Calu3 (cell line): ENCODE measurements at regions not wholly inside any gene's neighbourhood (a gene's known extent, or its start where the extent isn't known, plus 50 kb on each side); places are given as distances from the start of the nearest gene placed in this dataset.

Experiments
- BruUV-seq: library from RNA; stranded (reverse); fragments of 400-500 nt; replicated peaks from 2 replicates; lab custom pipeline; 2021; lab: Mats Ljungman, UMichigan
- CTCF ChIA-PET: fragments of 300-600 bp; sonication (Branson Sonifier 250); formaldehyde crosslinking; loops from one replicate; lab custom pipeline; 2022; ENCODE audit warnings: antibody characterized with exemption; lab: Charles Lee
- DNase-seq: peaks from one replicate; pipeline ENCODE4 v3.0.0; 2022
- H3K27ac Mint-ChIP-seq: one replicate; pipeline ENCODE4 v1.8.0; 2022; ENCODE audit warnings: mixed read lengths; ENCODE audit not compliant: unreplicated experiment
- H3K27me3 Mint-ChIP-seq: one replicate; pipeline ENCODE4 v1.8.0; 2022; ENCODE audit warnings: mixed read lengths; ENCODE audit not compliant: unreplicated experiment
- H3K36me3 Mint-ChIP-seq: one replicate; pipeline ENCODE4 v1.8.0; 2022; ENCODE audit warnings: mild to moderate bottlenecking, moderate library complexity, mixed read lengths; ENCODE audit not compliant: insufficient read depth, unreplicated experiment
- H3K4me1 Mint-ChIP-seq: one replicate; pipeline ENCODE4 v1.8.0; 2022; ENCODE audit warnings: mild to moderate bottlenecking, low read depth, mixed read lengths; ENCODE audit not compliant: unreplicated experiment
- H3K4me3 Mint-ChIP-seq: one replicate; pipeline ENCODE4 v1.8.0; 2022; ENCODE audit warnings: mild to moderate bottlenecking, low read depth, moderate library complexity, mixed read lengths; ENCODE audit not compliant: unreplicated experiment
- H3K9me3 Mint-ChIP-seq: one replicate; pipeline ENCODE4 v1.8.0; 2022; ENCODE audit warnings: low read depth, mixed read lengths; ENCODE audit not compliant: unreplicated experiment
- intact Hi-C: fragments of 100-400 bp; cut with micrococcal nuclease; formaldehyde crosslinking; loops from one replicate; pipeline ENCODE4 v1.10.0; 2022; ENCODE audit not compliant: unreplicated experiment
- TF ChIP-seq, protein P1 (sequence below): fragments of 200-600 bp; IDR thresholded peaks from one replicate; pipeline ENCODE4 v1.8.0; 2022; ENCODE audit warnings: antibody characterized with exemption; ENCODE audit not compliant: unreplicated experiment

DNA sequence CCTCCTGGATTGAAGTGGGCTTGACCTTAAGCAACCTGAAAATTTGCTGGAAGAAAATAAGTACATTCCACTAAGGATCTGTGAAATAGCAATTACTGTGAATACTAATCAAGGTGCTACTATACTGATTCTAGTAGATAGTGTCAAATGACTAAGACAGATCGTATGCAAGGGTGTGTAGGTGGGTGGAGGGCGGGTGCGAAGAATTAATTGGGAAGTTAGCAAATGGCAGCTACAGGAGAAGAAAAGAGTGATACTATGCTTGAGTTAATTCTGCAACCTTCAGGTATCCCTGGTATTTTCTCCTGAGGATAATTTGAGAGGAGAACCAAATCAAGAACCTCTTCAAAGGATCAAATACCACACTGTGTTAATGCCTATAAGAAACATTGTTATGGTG is 501.9 kb downstream of the INHBA start:
- intact Hi-C loops: no loop called here
- no peak overlapping the region for H3K4me3 Mint-ChIP-seq
- DNase-seq: no peak
- no peaks in the 10 kb centered on the region for H3K36me3 Mint-ChIP-seq
- no peaks in the 10 kb centered on the region for H3K27me3 Mint-ChIP-seq
- CTCF ChIA-PET: no interaction called here
- no peak overlapping the region for H3K27ac Mint-ChIP-seq
- H3K9me3 Mint-ChIP-seq: no peaks in the 10 kb centered on the region
- TF ChIP-seq, protein P1, sequence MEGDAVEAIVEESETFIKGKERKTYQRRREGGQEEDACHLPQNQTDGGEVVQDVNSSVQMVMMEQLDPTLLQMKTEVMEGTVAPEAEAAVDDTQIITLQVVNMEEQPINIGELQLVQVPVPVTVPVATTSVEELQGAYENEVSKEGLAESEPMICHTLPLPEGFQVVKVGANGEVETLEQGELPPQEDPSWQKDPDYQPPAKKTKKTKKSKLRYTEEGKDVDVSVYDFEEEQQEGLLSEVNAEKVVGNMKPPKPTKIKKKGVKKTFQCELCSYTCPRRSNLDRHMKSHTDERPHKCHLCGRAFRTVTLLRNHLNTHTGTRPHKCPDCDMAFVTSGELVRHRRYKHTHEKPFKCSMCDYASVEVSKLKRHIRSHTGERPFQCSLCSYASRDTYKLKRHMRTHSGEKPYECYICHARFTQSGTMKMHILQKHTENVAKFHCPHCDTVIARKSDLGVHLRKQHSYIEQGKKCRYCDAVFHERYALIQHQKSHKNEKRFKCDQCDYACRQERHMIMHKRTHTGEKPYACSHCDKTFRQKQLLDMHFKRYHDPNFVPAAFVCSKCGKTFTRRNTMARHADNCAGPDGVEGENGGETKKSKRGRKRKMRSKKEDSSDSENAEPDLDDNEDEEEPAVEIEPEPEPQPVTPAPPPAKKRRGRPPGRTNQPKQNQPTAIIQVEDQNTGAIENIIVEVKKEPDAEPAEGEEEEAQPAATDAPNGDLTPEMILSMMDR: no peak
- H3K4me1 Mint-ChIP-seq: peaks cover 9% of the 10 kb centered on the region
- BruUV-seq: no TSS peak

DNA sequence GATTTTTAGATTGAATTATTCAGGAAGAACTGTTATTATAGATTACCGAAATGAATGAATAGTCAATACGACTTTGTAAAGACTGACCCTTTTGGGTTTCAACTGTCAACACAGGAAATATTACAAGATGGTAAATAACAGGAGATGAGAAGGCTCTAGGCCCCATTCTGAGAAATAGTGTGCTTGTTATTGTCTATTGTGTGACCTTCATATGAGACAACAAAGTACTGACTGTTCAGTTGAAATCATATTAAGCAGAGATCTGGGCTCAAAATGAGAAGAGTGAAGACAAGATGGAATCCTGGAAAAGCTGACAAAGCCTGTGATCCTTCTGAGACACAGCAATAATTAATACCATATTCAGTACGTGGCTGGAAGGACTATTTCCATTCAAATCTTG is 503.8 kb downstream of the INHBA start:
- no peak for DNase-seq
- H3K27ac Mint-ChIP-seq: no peak overlapping the region
- H3K4me1 Mint-ChIP-seq: peaks cover 7% of the 10 kb centered on the region
- no peak overlapping the region for H3K4me3 Mint-ChIP-seq
- intact Hi-C loops: no loop called here
- no peaks in the 10 kb centered on the region for H3K9me3 Mint-ChIP-seq
- H3K27me3 Mint-ChIP-seq: no peaks in the 10 kb centered on the region
- BruUV-seq: no TSS peak
- CTCF ChIA-PET: no interaction called here
- TF ChIP-seq, protein P1: no peak
- H3K36me3 Mint-ChIP-seq: no peaks in the 10 kb centered on the region

DNA sequence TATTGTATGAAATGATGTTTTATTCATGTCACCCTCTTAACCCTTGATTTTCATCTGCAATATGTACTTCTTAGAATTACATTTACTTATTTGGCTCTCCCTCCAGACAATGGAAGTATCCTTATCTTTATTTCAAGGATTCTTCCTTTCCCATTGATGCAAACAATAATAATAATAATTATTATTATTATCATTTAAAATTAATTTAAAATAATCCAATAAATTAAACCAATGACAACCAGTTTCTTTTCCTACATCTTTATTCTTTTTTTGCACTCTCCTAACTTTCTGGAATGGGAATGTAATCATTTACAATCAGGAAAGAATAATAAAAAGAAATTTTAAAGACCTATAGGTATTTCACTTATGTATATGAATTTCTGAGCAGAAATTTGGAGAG is 504.4 kb downstream of the INHBA start:
- H3K9me3 Mint-ChIP-seq: no peaks in the 10 kb centered on the region
- no peak overlapping the region for H3K27ac Mint-ChIP-seq
- intact Hi-C loops: no loop called here
- no peaks in the 10 kb centered on the region for H3K36me3 Mint-ChIP-seq
- H3K4me3 Mint-ChIP-seq: no peak overlapping the region
- no peak for DNase-seq
- BruUV-seq: no TSS peak
- TF ChIP-seq, protein P1: no peak
- no peaks in the 10 kb centered on the region for H3K27me3 Mint-ChIP-seq
- peaks cover 7% of the 10 kb centered on the region for H3K4me1 Mint-ChIP-seq
- CTCF ChIA-PET: interaction anchor here (1.1 kb wide), 1 partner anchor 26 kb away, joined by 3 read pairs; no protein-coding TSS in a partner anchor

DNA sequence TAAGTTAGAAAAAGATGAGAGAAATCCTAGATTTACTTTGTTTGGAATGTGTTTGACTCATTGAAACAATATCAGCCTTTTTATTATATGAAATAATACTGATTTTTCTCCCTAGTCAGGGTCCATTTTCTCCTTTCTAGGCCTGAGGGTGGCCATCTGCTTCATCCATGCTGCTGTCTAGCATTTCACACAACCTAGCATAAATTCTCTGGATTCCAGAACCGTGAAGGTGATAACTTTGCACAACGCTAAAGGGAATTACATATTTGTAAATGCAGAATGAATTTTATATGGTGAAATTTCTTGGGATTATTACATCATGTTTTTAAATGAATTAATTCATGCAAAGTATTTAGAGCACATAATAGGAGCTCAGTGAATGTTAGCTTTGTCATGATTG is 505.1 kb downstream of the INHBA start:
- Mint-ChIP-seq H3K36me3 (no peaks in the 10 kb centered on the region), H3K9me3 (no peaks in the 10 kb centered on the region), H3K27ac (no peak overlapping the region), H3K4me3 (no peak overlapping the region), H3K4me1 (peaks cover 7% of the 10 kb centered on the region), H3K27me3 (no peaks in the 10 kb centered on the region)
- TF ChIP-seq, protein P1: no peak
- CTCF ChIA-PET: interaction anchor here (1.1 kb wide), 1 partner anchor 27 kb away, joined by 3 read pairs; no protein-coding TSS in a partner anchor
- DNase-seq: no peak
- no TSS peak for BruUV-seq
- intact Hi-C loops: no loop called here
